ENCODE measurements at regions not wholly inside any gene's neighbourhood (a gene's known extent, or its start where the extent isn't known, plus 50 kb on each side); places are given as distances from the start of the nearest gene placed in this dataset.

GRCh38 chr10:91024541-91024940 is 103.7 kb upstream of the ANKRD1 start:
- TF ChIP-seq CTCF (IDR thresholded peaks at IDR 0.05) (no peak), POLR2A (IDR thresholded peaks at IDR 0.05) (no peak), EP300 (IDR thresholded peaks at IDR 0.05) (no peak)

Measured in ovary (tissue), 3 donors.